T-helper 17 cell (primary cell): ENCODE measurements at regions not wholly inside any gene's neighbourhood (a gene's known extent, or its start where the extent isn't known, plus 50 kb on each side); places are given as distances from the start of the nearest gene placed in this dataset.

Experiments
- ATAC-seq: fragments of 150-1000 bp; cut with Tn5 transposase; 2 replicates; pipeline ENCODE4 v1.10.0; 2021; ENCODE audit warnings: mild to moderate bottlenecking, moderate library complexity
- DNase-seq, 3 donors: peaks; one replicate each; pipeline versions ENCODE4 v3.0.0 to v3.0.0-alpha.2; 2020 to 2021
- H3K9me3 ChIP-seq: one replicate; pipeline ENCODE4 v1.7.0; 2013; ENCODE audit warnings: low read length, mild to moderate bottlenecking; ENCODE audit not compliant: control insufficient read depth, poor library complexity, severe bottlenecking
- H3K27ac Mint-ChIP-seq: one replicate; pipeline ENCODE4 v1.8.0; 2022; ENCODE audit warnings: mild to moderate bottlenecking, moderate library complexity, mixed read lengths
- H3K27me3 Mint-ChIP-seq: one replicate; pipeline ENCODE4 v1.8.0; 2022; ENCODE audit warnings: mixed read lengths
- H3K36me3 Mint-ChIP-seq: one replicate; pipeline ENCODE4 v1.8.0; 2022; ENCODE audit warnings: low read depth, mixed read lengths
- H3K4me1 Mint-ChIP-seq: one replicate; pipeline ENCODE4 v1.8.0; 2022; ENCODE audit warnings: mild to moderate bottlenecking, mixed read lengths
- H3K4me3 Mint-ChIP-seq: one replicate; pipeline ENCODE4 v1.8.0; 2022; ENCODE audit warnings: mild to moderate bottlenecking, moderate library complexity, mixed read lengths

DNA sequence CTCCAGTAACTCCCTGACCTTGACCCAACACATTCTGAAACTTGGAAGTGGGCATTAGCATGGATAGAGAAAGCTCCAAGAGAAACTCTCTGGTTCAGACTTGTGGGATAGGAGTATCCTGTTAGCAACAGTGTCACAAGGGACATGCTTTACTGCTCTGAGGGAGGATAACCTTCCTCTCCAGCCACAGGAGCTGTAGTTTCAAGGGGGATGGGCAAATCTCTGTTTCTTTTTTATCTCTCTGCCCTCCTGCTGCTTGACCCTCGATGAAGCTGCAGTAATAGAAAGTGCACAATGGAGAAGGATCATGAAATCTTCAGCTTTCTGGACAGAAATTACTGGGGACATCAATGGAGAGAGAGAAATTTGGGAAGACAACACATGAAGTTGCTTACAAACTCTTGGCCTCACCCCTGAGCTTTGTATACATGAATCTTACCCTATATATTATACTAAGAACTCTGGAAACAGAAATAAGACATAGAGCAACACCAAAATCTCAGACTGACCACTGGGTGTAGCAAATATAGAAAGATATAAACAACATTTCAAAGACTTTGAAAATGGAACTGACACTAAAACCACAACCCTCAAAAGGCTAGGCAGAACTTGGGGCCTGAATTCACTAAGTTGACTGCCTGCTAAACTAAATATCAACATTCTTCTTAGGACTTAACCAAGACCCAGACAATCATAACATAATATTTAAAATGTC is 471.0 kb upstream of the MEF2C start:
- no peaks in the 10 kb centered on the region for H3K27me3 Mint-ChIP-seq
- no peak overlapping the region for H3K27ac Mint-ChIP-seq
- H3K4me3 Mint-ChIP-seq: no peak overlapping the region
- no peak for ATAC-seq
- DNase-seq: no peak
- no peaks in the 10 kb centered on the region for H3K36me3 Mint-ChIP-seq
- no peaks in the 10 kb centered on the region for H3K4me1 Mint-ChIP-seq
- H3K9me3 ChIP-seq: no peaks in the 10 kb centered on the region

DNA sequence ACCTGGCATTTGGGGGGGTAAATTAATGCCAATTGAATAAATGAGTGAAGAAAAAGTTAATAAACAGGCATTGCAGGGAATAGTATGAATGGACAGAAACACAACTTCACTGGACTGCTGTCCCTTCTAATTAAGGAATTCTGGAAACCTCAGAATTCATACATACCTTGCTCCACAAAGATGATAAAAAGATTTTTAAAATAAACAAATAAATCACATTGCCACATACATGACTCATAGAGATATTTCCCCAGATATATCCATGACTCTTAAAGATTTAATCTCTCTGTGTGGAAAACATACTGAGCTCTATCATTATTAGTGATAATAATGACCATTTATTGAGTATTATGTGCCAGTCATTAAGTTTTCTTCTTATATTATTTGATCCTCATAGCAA is 469.0 kb upstream of the MEF2C start:
- ATAC-seq (no peak), DNase-seq (no peak)
- H3K27me3 Mint-ChIP-seq: no peaks in the 10 kb centered on the region
- no peak overlapping the region for H3K27ac Mint-ChIP-seq
- H3K4me1 Mint-ChIP-seq: no peaks in the 10 kb centered on the region
- no peaks in the 10 kb centered on the region for H3K36me3 Mint-ChIP-seq
- H3K9me3 ChIP-seq: no peaks in the 10 kb centered on the region
- no peak overlapping the region for H3K4me3 Mint-ChIP-seq

DNA sequence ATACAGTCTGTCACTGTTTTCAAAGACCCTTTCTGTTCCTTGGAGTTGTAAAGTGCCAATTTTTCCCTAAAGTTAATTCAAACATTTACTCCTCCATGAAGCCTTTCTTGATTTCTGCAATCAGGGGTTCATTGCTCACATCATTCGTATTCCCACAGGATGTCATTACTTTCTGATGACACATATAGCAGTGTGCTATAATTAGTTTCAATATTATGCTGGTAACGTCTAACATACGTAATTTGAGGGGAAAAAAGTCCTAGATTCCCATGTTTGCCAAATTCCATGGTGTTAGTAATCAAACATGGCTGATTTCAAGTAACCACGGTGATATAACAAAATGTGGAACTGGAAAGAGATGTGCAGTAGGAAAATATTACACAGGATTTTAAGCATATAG is 468.2 kb upstream of the MEF2C start:
- Mint-ChIP-seq H3K36me3 (no peaks in the 10 kb centered on the region), H3K4me1 (no peaks in the 10 kb centered on the region), H3K4me3 (no peak overlapping the region), H3K27me3 (no peaks in the 10 kb centered on the region), H3K27ac (no peak overlapping the region)
- DNase-seq (no peak), ATAC-seq (no peak)
- H3K9me3 ChIP-seq: no peaks in the 10 kb centered on the region

DNA sequence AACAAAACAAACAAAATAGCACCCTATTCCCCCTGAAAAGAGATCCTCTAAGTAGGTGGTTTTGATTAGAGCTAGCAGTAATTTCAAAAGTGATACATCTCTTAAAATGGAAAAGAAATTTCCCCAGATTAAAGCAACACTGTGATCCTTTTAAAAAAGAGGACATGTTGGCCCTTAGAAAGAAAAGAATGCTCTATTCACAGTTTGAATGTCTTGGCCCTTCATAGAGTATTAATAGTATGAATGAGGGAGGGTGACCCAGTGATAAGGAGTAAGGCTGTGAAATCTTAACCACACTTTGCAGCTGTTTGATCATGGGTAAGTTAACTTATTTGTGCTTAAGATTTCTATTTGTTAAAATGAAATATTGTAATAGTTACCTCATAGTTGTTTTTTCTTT is 467.7 kb upstream of the MEF2C start:
- ATAC-seq (no peak), DNase-seq (no peak)
- no peaks in the 10 kb centered on the region for H3K36me3 Mint-ChIP-seq
- no peak overlapping the region for H3K4me3 Mint-ChIP-seq
- no peaks in the 10 kb centered on the region for H3K27me3 Mint-ChIP-seq
- H3K27ac Mint-ChIP-seq: no peak overlapping the region
- no peaks in the 10 kb centered on the region for H3K9me3 ChIP-seq
- H3K4me1 Mint-ChIP-seq: no peaks in the 10 kb centered on the region

DNA sequence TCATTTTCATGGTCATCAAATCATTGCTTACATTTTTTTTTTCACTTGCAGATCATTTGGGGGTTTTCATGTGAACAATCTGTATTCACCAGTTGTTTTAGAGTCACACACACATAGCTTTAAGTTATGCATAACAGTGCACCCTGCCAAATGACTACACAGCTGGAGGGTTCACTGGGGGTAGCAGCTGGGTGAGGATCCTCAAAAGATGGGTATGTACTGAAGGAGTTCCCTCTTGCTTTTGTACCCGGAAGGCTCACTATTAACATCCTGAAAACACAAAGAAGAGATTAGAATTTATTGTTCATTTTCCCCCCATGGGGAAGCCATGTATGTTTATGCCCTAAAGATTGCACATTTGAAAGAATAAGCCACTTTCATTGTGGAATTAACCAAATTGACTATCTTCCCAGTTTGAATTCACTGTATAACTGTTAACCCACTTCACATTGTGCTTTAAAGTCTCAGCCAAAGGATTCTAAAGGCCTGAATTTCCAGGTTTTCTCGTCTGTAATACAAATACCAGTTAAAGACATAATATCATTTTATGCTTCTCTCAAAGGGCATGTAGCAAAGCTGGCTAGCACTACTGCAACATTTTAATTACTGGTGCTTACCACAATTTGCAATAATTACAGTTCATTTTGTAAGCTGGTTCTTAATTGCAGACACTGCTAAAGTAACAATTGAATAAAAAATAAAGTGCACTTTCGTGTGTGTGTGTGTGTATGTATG is 466.4 kb upstream of the MEF2C start:
- Mint-ChIP-seq H3K4me1 (no peaks in the 10 kb centered on the region), H3K36me3 (no peaks in the 10 kb centered on the region), H3K27me3 (no peaks in the 10 kb centered on the region), H3K4me3 (no peak overlapping the region), H3K27ac (no peak overlapping the region)
- H3K9me3 ChIP-seq: no peaks in the 10 kb centered on the region
- ATAC-seq: no peak
- DNase-seq: no peak

DNA sequence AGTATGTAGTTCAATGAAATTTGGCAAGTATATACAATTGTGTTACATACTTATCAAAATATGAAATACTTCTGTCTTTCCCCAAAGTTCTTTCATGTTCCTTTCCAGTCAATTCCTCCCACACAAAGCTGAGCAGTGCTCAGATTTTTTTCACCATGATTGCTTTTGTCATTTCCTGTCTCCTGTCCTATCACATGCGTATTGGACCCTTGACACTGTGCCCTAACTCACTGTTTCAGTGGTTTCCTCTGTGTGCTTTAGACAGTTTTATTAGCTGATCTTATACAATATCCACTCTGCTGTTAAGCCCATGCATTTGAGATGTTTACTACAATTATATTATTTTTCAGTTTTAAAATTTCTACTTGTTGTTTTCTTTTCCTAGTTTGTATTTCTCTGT is 463.6 kb upstream of the MEF2C start:
- H3K4me3 Mint-ChIP-seq: no peak overlapping the region
- H3K4me1 Mint-ChIP-seq: no peaks in the 10 kb centered on the region
- ATAC-seq: no peak
- DNase-seq: no peak
- no peak overlapping the region for H3K27ac Mint-ChIP-seq
- H3K36me3 Mint-ChIP-seq: no peaks in the 10 kb centered on the region
- no peaks in the 10 kb centered on the region for H3K9me3 ChIP-seq
- H3K27me3 Mint-ChIP-seq: no peaks in the 10 kb centered on the region

DNA sequence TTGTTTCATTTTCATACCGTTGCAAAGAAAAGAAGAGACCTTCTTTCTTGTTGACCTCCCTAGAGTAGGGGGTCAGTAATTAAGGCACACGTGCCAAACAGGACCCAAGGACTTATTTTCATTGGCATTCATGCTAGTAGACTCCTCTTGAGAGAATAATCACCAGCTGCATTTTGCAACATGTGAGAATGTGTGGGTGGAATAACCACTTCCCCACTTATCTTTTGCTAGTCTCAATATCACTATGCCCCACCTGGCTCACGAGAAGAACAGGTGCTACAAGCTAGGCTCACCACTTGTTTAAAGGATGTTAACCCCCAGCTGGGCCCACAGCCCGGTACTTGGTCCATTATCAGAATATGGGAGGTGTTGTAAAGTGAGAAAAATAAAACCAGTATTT is 460.7 kb upstream of the MEF2C start:
- peak; percentile 20 for ATAC-seq
- no peaks in the 10 kb centered on the region for H3K36me3 Mint-ChIP-seq
- H3K27ac Mint-ChIP-seq: no peak overlapping the region
- no peaks in the 10 kb centered on the region for H3K4me1 Mint-ChIP-seq
- DNase-seq: no peak
- no peak overlapping the region for H3K4me3 Mint-ChIP-seq
- no peaks in the 10 kb centered on the region for H3K27me3 Mint-ChIP-seq
- no peaks in the 10 kb centered on the region for H3K9me3 ChIP-seq

DNA sequence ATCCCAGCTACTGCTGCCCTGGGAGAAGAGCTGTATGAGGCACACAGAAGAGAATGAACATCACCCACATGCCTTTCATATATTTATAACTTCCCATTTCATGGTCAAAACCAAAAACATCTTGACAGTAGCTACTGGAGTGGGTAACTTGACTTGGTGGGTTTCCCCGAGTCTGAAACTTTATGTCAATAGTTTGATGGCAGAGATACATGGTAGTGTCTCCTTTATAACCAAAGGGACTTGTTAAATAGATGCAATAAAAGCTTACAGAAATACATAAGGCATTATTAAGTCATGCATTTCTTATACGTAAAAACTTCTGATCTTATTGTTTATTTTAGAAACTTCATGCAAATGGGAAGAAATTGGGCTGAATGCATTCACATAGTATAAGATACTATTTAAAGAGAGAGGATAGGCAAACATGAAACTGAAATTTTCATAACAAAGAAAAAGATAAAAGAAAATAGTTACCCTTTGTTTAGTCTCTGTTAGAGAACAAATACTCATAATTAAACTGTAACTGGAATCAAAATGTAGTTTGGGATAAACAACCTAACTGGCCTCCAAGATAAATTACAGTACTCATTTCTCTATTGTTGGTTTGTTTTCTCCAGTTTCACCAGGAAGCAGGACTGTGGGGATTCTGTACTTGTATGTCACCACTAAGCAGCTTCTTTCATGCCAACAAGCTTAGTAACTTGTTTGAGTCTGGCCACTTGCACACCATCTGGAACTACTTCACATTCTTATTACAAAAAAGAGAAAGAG is 459.3 kb upstream of the MEF2C start:
- Mint-ChIP-seq H3K27ac (no peak overlapping the region), H3K27me3 (no peaks in the 10 kb centered on the region), H3K4me3 (no peak overlapping the region), H3K4me1 (no peaks in the 10 kb centered on the region), H3K36me3 (no peaks in the 10 kb centered on the region)
- H3K9me3 ChIP-seq: no peaks in the 10 kb centered on the region
- no peak for ATAC-seq
- DNase-seq: no peak

DNA sequence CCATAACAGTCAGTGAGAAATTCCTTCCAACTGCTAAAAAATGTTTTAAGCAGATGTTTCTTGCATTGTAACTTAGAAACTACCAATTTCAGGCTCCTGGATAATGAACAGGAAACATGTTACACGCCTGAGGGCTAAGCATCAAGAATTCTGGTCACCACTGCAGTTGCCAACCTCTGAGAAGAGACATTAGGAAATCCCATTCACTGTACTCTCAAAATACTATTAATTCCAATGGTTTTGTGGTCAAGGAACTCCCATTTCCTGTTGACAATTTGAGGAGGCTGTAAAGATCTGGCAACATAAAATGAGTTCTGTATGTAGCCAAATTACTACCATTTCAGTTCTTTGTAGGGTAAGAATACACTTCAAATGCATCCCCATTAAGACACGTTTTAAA is 456.0 kb upstream of the MEF2C start:
- H3K27me3 Mint-ChIP-seq: no peaks in the 10 kb centered on the region
- no peak overlapping the region for H3K4me3 Mint-ChIP-seq
- H3K27ac Mint-ChIP-seq: no peak overlapping the region
- ATAC-seq (no peak), DNase-seq (no peak)
- no peaks in the 10 kb centered on the region for H3K36me3 Mint-ChIP-seq
- no peaks in the 10 kb centered on the region for H3K9me3 ChIP-seq
- no peaks in the 10 kb centered on the region for H3K4me1 Mint-ChIP-seq

DNA sequence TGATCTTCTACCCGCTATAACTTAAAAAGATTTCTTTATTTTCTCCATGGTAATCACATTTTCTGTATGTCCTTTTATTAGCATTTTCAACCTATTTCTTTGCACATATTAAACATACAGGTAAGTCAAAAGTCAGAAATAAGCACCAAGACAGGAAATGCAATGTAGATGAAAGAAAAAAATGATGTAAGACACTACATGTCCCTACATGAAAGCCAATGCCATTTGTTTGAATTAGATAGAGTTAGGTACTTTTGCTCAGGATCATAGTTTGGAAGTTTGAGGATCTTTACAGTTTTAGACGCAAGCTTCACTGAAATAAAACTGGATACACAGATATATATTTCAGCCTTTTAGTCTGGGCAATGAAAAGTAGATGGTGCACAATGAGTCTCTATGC is 453.1 kb upstream of the MEF2C start:
- Mint-ChIP-seq H3K4me3 (no peak overlapping the region), H3K27ac (no peak overlapping the region), H3K4me1 (no peaks in the 10 kb centered on the region), H3K36me3 (no peaks in the 10 kb centered on the region), H3K27me3 (no peaks in the 10 kb centered on the region)
- H3K9me3 ChIP-seq: no peaks in the 10 kb centered on the region
- no peak for DNase-seq
- no peak for ATAC-seq

DNA sequence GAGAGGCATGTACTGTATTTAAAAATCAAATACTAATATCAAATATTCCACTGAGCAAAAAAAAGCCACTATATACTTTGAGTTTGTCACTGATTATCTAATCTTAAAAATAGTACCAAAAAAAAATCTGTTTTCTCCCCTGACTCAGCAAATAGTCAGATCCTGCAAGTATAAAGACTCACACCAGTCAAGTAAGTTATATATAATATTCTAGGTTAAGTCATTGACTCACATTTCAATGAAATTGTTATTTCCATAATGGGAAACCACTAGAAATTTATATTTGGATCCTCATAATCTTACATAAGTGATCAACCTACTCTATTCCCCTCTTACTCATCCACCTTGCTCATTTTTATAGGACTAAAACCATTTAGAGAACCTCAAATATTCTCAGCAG is 447.2 kb upstream of the MEF2C start:
- Mint-ChIP-seq H3K4me3 (no peak overlapping the region), H3K4me1 (no peaks in the 10 kb centered on the region), H3K27me3 (no peaks in the 10 kb centered on the region), H3K27ac (no peak overlapping the region), H3K36me3 (no peaks in the 10 kb centered on the region)
- H3K9me3 ChIP-seq: no peaks in the 10 kb centered on the region
- ATAC-seq (no peak), DNase-seq (no peak)

DNA sequence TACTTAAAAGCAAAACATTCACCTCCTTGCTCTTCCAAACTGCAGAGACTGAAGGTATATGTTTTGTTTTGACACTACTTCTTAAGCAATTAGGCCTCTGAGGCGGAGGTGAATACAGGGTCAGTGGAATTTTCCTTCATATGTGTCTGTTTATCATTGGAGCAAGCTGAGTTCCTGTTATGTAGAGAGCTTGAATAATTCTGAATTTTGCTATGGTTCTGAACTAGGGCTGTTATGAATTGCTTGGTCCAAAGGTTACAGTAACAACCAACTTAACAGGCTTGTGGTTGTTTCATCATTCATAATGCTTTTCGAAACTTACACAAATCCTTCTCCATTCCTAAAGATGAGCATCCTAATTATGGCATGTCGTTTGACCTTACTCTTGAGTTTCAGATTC is 444.6 kb upstream of the MEF2C start:
- no peaks in the 10 kb centered on the region for H3K36me3 Mint-ChIP-seq
- no peaks in the 10 kb centered on the region for H3K4me1 Mint-ChIP-seq
- no peak overlapping the region for H3K27ac Mint-ChIP-seq
- no peak overlapping the region for H3K4me3 Mint-ChIP-seq
- DNase-seq: no peak
- H3K27me3 Mint-ChIP-seq: no peaks in the 10 kb centered on the region
- ATAC-seq: no peak
- H3K9me3 ChIP-seq: no peaks in the 10 kb centered on the region

DNA sequence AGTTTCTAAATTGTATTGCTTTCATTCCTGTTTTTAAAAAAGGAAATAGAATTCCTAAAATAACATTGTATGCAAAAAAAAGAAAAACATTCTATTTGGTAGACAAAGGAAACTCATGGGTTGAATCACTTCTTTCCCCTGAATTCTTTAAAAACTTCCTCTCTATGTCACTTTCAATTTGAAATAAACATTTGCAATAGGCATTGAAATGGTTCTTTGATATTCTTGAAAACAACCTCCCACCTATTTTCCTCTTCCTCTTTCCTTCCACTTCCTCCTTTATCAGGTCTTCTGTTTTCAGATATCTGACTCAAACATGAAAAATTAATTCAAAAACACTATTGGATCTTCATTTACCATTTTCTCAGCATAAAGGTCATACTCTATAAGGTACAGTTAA is 442.0 kb upstream of the MEF2C start:
- Mint-ChIP-seq H3K4me3 (peak overlapping the region; percentile 15), H3K27me3 (no peaks in the 10 kb centered on the region), H3K27ac (no peak overlapping the region), H3K4me1 (no peaks in the 10 kb centered on the region), H3K36me3 (no peaks in the 10 kb centered on the region)
- ATAC-seq (no peak), DNase-seq (no peak)
- no peaks in the 10 kb centered on the region for H3K9me3 ChIP-seq
